HG03439 (cell line): ENCODE measurements at regions not wholly inside any gene's neighbourhood (a gene's known extent, or its start where the extent isn't known, plus 50 kb on each side); places are given as distances from the start of the nearest gene placed in this dataset.

Source experiments
- ATAC-seq: cut with Tn5 transposase; IDR thresholded peaks from one replicate; pipeline ENCODE4 v1.9.1; 2021; ENCODE audit warnings: mild to moderate bottlenecking, moderate library complexity; ENCODE audit not compliant: unreplicated experiment

DNA sequence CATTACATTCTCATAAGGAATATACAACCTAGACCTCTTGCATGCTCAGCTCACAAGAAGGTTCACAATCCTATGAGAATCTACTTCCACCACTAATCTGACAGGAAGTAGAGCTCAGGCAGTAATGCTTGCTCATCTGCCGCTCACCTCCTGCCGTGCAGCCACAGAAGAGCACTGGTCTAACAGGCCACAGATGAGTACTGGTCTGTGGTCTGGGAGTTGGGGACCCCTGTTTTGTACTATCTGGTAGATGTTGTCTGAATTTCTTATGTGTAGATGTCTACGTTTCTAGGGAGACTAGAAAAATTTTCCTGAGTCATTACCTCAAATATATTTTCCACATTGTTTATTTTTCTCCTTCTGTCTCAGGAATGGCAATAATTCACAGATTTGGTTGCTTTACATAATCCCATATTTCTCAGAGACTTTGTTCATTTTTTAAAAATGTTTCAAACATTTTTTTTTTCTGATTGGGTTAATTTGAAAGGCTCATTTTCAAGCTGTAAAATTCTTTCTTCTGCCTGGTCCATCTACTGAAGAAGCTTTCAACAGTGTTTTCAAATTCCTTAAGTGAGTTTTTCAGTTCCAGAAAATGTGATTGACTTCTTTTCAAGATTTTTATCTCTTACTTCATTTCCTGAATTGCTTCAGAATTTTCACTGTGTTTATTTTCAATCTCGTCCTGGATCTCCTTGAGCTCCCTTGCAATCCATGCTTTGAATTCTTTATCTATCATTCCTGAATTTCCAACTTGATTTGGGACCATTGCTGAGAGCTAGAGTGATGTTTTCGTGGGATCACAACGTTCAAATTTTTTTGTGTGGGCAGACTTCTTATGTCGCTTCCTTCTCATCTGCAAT lies 1322.2 kb downstream of the PCDH9 start:
- ATAC-seq = no peak

DNA sequence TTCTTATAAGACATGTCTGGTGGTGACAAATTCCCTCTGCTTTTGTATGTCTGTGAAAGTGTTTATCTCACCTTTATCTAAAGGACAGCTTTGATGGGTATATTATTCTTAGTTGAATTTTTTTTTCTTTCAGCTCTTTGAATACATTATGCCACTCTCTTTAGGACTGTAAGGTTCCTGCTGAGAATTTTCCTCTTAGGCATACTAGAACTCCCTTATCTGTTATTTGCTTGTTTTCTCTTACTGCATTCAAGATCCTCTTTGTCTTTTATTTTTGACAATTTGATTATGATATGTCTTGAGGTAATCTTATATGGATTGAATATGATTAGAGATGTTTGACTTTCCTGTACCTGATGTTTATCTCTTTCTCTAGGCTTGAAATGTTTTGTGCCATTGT lies 1328.4 kb downstream of the PCDH9 start:
- no peak for ATAC-seq

DNA sequence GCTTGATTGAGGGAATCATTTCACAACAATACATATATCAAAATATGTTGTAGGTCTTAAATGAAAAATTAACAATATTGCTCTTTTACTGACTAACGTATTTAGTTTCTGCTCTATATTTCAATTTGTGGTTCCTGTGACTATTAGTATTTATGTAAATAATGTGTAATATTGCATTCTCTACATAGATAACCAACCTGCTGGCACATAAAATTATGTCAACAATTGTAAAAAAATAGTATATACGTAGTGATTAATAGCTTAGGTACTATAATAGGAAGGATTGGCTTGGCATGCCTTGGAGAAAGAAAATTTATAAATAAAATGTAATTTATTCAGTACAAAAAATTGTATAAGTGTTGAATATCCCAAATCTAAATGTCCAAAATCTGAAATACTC lies 1336.1 kb downstream of the PCDH9 start:
- no peak for ATAC-seq

DNA sequence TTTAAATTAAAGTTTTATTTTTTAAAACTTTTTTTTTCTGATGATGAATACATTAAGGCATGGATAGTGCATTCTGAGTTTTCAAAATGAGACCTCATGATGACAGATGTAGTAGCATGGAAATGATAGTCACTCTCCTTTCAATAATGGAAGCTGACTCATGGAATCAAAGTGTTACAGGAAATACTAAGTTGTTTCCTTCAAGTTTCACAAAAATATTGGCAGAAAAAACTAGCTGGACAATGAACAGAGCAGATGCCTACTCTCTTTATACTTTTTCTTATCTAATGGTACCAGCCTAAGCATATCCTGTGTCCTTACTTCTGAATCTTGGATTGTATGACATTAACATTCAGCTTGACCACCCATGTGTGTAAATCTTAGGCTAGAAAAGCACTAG lies 1337.3 kb downstream of the PCDH9 start:
- no peak for ATAC-seq

DNA sequence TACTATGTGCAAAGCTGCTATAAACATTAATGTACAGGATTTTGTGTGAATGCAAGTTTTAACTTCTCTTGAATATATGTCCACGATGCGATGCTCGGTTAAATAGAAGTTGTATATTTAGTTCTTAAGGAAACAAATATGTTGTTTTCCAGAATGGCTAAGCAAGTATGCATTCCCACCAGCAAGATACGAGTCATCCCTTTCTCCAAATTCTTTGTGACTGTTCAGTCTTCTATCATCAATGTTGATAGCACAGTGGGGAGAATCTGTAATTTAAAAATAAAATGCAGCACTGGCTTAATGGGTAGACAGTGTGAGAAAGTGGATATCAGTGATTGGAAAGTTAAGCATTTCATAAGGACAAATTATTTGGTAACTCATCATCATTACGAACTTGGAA lies 1340.8 kb downstream of the PCDH9 start:
- no peak for ATAC-seq

DNA sequence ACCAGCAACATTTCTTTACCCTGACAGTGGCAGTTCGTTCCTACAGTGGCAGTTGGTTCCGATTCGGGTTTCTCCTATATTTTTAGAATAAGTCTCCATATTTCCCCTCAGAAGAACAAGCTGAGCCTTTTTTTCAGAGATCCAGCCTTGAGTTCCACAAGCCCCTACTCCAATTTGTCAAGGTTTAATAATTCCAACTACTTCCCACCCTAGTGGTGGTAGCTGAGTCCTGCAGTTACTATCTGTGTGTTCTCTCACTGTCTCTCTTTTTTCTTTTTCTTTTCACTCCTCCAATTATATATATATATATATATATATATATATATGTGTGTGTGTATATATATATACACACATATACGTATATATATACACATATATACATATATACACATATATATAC lies 1347.3 kb downstream of the PCDH9 start:
- no peak for ATAC-seq

DNA sequence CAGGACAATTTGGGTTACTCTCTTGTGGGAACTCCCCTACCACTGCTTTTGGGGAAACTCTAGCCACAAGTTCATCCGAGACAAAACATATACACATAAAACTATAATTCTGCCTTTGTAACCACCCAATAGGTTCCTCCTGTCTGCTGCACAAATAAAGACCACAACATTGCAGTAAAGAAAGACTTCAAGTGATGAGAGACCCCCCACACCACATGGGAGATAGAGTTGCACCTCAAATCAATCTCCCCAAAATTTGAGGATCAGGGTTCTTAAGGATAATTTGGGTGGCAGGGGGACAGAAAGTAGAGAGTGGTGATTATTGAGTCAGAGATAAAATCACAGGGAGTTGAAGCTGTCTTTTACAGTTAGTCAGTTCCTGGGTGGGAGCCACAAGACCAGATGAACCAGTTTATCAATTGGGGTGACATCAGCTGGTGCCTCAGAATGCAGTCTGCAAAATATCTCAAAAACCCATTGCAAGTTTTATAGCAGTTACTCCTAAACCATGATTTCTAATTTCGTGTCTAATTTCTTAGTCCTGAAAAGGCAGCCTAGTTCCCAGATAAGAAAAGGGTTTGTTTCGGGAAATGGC lies 1348.5 kb downstream of the PCDH9 start:
- ATAC-seq = no peak

DNA sequence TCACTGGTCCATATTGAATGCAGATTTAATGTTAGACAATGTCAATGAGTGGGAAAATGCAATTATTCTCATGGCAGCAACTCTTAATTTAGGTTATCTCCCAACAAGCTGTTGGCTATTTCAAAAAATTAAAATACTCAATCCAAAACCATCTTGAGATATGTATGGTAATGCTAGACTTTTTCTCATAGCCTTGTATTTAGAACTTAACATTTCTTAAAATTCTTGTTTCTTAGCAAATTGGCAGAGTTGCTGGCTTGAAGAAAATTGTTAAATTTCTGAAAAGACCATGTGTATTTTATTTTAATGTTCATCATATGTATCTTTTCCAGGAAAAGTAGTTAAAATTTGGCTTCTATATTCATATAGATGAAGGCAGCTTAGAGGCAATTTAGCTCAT lies 1355.1 kb downstream of the PCDH9 start:
- ATAC-seq = no peak

DNA sequence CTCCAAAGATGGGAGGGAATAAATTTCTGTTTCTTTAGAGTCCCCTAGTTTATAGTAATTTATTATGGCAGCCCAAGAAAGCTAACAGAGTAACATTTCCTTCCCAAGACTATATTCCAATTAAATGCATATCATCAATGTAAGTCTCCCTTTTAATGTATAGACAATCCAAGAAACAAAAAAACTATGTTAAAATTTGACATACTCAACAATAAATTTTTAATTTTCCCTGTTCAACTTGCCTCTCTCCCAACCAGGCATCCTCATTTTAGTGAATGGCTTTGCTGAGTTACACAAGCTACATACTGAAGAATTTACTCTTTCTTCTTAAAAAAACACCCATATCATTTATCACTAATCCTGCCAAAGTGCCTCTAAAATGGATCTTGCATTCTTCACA lies 1357.7 kb downstream of the PCDH9 start:
- ATAC-seq = no peak

DNA sequence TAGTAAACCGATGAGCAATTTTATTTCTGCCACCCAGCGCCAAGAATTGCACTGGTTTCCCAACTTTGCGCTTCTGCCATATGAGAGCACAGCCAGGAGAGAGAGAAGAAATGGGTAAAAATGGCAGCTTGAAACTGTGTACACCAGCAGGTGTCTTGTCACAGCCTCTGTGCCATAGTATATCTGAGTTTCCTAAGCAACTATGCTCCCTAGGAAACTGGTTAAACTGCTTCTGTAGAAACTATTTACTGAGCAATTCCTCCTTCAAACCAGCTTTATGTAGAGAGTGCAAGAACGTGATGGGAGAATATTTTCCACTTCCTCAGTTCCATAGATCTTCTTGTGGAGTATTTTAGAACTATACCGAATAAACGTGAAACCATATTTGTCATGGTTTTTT lies 1361.3 kb downstream of the PCDH9 start:
- no peak for ATAC-seq

DNA sequence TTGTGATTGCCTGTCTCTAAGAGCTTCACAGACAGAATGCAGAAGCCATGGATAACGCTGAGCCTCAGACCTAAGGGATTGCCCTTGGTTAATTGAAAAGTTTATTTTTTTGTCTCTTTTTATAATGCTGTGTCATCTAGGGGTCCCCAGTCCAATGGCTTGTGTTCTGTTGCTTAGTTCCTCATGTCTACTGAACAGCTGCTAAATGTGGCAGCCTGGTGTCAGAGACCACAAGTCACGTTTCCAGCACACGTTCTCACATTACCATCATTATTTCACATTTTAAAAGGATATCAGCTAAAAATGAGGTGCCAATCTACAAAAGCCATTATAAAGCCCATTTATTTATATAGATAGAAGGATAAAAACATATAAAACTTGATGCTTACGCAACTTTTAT lies 1362.0 kb downstream of the PCDH9 start:
- ATAC-seq = no peak

DNA sequence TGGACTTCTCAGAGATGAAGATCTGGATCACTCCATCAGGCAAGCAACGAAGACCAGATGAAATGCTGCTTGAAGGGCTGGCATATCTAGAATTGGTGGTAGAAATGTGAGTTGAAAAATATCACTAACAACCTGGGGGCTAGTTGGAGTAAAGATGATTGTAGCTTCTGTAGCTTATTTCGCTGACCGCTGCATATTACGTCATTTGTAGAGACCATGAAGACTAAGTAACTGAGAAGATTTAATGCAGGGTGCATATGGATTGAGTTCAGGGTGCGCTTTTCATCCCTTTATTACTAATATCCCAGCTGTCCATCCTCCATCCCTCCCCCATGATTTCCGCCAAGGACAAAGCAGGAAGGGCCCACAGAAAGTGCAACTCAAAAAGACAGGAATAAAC lies 1364.0 kb downstream of the PCDH9 start:
- no peak for ATAC-seq

DNA sequence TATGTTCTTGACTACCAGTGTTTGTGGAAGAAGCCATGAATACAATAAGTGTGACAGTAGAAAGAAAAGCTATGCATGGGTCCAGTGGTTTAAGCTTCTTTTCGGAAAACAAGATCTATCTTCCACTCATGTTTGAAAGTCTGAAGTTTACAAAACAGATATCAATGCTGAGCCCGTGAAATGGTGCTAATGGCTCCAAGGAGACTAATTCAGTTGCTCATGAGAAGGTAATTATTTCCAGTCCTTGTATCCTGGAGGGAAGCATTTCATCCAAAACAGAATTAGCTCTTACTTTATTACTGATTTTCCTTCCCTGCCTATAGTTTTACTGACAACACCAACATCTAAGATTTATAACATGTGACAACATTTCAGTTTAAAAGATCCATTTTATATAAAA lies 1364.9 kb downstream of the PCDH9 start:
- ATAC-seq = no peak

DNA sequence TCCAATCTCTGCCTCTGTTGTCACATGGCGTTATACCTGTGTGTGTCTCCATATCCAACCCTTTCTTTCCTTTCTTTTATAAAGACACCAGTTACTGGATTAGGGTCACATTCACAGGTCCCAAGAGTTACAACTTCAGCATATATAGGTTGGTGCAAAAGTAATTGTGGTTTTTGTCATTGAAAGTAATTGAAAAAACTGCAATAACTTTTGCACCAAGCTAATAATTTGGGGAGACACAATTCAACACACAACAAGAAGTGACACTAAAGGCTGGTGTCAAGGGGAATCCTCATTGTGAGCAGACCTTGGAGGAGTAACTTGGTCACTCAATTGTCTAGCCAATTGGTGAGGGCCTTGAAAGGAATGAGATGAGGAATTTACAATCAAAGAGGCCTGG lies 1366.1 kb downstream of the PCDH9 start:
- no peak for ATAC-seq

DNA sequence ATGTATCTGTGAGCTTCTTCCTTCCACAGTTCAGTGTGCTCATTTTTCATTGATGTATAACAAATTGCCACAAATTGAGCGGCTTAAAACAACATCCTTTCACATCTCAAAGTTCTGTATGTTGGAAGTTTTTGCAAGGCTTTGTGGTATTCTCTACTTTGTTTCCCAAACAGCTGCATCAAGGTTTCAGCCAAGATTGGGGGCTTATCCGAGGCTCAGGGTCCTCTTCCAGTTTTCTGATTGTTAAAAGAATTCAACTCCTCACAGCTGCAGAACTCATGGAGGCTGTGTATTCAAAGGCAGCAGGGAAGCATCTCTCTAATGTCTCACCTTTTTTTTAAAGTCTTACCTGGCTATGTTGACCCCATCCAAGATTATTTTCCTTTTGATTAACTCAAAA lies 1369.8 kb downstream of the PCDH9 start:
- ATAC-seq = no peak

DNA sequence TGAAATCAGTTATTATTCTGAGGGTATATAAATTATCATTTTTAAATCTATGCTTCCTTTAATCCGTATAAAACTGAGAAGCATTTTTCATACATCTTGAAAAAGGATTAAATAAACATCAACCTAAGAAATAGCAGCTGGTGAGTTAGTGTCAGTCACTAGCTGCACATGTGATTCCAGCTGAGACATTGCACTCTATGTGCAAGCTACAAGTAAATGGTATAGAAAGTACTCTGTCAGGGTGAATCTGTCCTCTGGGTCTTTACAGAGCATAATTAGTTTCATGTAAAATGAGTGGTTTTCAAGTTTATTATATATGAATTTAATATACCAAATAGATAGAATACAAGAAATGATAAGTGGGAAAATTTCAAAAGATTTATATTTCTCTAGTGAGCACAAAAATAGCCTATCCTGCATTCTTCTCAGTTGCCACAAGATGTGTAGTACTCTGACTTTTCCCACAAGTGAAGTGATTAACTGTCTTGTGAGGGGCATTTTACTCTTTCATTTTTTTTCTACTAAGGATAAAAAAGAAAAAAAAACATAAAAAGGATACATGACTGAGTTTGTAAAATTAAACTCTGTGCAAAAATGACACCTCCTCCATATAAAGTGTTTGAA lies 1372.1 kb downstream of the PCDH9 start:
- no peak for ATAC-seq

DNA sequence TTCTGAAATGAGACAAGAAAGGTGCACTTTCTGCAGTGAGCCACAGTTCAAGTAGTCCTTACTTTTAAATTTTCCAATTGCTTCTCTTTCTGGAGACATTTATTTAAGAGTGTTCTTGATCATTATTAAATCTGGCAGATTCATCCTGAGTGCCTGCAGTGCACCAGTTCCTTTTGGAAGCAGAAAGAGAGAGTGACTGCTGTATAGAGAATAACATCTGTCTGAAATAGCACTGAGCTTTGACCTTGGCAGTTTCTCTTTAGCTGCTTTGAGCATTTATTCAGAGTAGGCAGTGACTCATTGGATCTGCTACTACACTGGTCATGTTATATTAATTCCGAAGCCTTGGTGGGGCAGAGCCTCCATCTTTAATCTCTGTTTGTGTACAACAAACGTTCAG lies 1373.7 kb downstream of the PCDH9 start:
- ATAC-seq = no peak

DNA sequence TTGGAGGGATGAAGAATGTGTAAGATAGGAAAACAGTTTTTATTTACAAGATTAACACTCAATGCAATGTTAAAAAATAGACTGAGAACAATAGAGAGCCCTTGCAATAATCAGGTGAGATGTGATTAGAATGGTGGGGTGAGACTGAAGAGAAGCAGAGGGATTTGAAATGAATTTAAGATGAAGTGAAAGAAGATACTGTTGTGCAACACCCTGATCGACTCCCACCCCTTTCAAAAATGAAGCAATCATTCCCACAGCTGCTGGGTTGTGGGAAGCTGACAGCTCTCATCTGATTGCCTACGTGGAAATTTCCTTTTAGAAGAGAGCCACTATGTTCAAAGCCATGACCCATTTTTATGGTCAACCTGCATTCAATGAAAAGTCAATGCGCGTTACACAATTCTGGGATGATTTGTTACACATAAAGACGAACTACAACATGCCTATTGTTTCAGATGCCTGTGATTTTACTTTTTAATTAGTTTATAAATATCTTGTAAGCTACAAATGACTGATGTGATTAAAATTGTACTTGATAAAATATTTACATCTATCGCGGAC lies 1374.8 kb downstream of the PCDH9 start:
- no peak for ATAC-seq

DNA sequence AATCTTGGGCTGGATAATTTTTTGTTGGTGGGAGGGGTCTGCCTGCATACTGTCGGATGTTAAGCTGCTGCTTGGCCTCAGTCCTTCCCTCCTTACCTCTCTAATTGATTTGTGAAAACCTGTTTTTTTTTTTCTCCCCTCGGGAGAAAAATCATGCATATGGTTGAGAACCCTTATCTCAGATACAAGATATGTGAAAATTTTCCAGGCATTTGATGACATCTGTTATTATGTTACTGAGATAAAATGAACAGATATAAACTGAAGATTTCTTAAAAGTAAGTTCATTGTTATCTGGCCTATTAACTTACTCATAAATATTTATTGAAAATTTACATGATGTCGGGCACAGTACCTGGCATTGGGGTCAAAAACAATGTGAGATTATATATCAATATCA lies 1375.7 kb downstream of the PCDH9 start:
- ATAC-seq = no peak

DNA sequence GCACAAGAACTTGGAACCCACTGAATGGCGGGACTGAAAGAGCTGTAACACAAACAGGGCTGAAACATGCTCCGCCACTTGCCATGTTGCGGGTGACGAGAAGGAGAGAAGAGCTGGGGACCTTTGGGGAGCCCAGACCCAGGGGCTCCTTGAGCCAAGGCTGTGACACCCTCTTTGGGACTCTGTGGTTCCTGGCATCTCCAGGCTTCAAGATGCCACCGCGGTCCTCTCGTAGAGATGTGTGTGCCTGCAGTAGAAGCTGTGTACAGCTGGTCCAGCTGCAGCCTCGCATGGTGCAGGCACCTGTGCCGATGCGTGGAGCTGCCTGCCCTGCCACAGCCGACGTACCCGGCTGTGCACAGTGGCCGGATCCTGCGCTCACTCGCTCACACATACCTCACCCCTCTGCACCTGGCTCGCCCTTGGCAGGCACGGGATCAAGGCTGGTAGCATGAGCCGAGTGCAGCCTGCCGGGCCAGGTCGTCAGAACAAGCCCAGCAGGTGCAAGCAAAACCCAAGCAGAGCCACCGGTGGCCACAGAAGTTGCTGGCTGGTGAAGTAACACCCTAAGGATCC lies 1385.8 kb downstream of the PCDH9 start:
- no peak for ATAC-seq

DNA sequence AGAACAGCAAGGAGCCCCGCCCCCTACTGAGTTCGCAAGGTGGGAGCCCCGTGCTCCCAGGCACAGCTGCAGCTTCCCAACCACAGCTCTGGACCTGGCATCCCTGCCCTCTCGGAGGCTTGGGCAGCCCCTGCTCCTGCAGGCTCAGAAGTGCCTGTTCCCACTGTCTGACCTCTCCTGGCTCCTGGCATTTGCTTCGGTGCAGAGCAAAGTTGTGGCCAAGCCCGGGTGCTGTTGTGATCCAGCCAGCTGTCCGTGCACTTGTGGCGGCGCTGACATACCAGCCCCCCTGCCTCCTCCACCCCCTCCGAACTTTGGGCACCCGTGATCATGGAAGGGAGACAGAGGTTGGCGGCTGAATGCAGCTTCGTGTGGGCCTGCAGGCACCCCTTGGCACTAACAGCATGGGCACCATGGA lies 1386.8 kb downstream of the PCDH9 start:
- no peak for ATAC-seq

DNA sequence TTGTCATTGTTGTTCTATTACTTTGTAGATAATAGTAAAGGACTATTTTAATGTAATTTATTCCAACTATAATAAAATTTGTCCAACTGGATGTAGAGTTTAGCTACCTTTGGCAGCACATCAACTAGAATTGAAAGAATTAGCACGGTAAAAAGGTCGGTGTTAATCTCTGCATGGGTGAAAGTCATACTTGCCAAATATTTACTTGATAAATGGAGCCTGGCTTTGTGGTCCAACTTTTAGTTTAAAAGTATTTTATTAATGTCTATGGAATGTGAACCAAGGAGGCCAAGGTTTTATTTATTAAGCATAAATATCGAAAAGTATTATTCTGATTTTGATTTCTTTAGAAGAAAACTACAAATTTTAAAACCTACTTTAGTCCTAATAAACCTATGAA lies 1389.0 kb downstream of the PCDH9 start:
- ATAC-seq = no peak
